Cardiac muscle cell (in vitro differentiated cells and primary cell): ENCODE measurements at regions not wholly inside any gene's neighbourhood (a gene's known extent, or its start where the extent isn't known, plus 50 kb on each side); places are given as distances from the start of the nearest gene placed in this dataset.
"Not testable (repeated sequence)": the region's sequence is repeated elsewhere in the genome, so short reads cannot be mapped to it uniquely, and the experiment has no call there.

Experiments used
- DNase-seq, 2 donors: peaks; one replicate each; pipeline versions ENCODE4 v3.0.0 to v3.0.0-alpha.2; 2010 to 2017; ENCODE audit warnings: low read depth in 1 of 2, low spot score in 1 of 2
- H3K27ac ChIP-seq: fragments of 200-600 bp; sonication (generic); 2 replicates; pipeline ENCODE4 v1.5.1; 2016
- H3K27me3 ChIP-seq: fragments of 200-600 bp; sonication (generic); 2 replicates; pipeline ENCODE4 v1.6.0; 2016; ENCODE audit warnings: control low read depth
- H3K36me3 ChIP-seq: fragments of 200-600 bp; sonication (generic); 2 replicates; pipeline ENCODE4 v1.5.1; 2016; ENCODE audit warnings: control low read depth
- H3K4me1 ChIP-seq: fragments of 200-600 bp; sonication (generic); 2 replicates; pipeline ENCODE4 v1.8.1; 2017; ENCODE audit warnings: low read depth, mild to moderate bottlenecking, mixed run types
- H3K4me3 ChIP-seq: fragments of 200-600 bp; sonication (generic); 2 replicates; pipeline ENCODE4 v1.5.1; 2016; ENCODE audit warnings: mild to moderate bottlenecking
- H3K9me3 ChIP-seq: fragments of 200-600 bp; sonication (generic); 2 replicates; pipeline ENCODE4 v1.5.1; 2017; ENCODE audit warnings: low read depth, mild to moderate bottlenecking, control low read depth
- TF ChIP-seq, protein P1 (sequence below): IDR thresholded peaks from 2 replicates; pipeline ENCODE4 v1.5.1; 2012; ENCODE audit warnings: low read depth, mild to moderate bottlenecking, low read length

DNA sequence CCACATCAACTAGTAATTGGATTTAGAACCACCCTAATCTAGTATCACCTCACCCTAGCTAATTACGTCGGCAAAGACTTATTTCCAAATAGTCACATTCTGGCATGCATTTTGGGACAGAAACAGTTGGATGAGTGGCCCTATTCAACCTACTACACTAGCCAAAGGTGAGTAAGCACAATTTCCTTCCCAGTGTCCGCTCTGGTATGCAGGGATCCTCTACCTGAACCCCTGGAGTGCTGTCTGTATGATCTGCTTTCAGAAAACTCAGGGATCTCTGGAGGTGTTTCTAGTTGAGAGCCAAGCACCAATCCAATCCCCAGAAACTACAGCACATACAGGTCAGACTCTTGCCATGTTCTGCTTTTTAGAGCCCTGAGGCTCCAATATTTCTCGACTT, 717.4 kb upstream of the MANEA start:
- no peak for DNase-seq
- Histone ChIP-seq H3K36me3 (no peaks in the 10 kb centered on the region), H3K4me1 (no peaks in the 10 kb centered on the region), H3K9me3 (no peaks in the 10 kb centered on the region), H3K27ac (no peak overlapping the region), H3K4me3 (no peak overlapping the region), H3K27me3 (no peaks in the 10 kb centered on the region)
- TF ChIP-seq, protein P1, sequence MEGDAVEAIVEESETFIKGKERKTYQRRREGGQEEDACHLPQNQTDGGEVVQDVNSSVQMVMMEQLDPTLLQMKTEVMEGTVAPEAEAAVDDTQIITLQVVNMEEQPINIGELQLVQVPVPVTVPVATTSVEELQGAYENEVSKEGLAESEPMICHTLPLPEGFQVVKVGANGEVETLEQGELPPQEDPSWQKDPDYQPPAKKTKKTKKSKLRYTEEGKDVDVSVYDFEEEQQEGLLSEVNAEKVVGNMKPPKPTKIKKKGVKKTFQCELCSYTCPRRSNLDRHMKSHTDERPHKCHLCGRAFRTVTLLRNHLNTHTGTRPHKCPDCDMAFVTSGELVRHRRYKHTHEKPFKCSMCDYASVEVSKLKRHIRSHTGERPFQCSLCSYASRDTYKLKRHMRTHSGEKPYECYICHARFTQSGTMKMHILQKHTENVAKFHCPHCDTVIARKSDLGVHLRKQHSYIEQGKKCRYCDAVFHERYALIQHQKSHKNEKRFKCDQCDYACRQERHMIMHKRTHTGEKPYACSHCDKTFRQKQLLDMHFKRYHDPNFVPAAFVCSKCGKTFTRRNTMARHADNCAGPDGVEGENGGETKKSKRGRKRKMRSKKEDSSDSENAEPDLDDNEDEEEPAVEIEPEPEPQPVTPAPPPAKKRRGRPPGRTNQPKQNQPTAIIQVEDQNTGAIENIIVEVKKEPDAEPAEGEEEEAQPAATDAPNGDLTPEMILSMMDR: no peak

DNA sequence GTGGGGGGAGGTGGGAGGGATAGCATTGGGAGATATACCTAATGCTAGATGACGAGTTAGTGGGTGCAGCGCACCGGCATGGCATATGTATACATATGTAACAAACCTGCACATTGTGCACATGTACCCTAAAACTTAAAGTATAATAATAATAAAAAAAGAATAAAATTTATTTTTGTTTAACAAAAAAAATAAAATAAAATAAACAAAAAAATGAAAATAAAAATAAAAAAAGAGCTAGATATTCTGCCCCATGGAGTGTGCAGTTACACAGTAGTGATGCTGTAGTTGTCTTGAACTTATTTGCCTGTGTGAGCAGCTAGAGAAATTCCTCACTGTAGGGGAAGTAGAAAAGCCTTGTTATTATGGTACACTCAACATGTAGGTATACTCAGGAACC, 720.3 kb upstream of the MANEA start:
- not testable (repeated sequence) for H3K27ac ChIP-seq, H3K4me1 ChIP-seq, H3K9me3 ChIP-seq

DNA sequence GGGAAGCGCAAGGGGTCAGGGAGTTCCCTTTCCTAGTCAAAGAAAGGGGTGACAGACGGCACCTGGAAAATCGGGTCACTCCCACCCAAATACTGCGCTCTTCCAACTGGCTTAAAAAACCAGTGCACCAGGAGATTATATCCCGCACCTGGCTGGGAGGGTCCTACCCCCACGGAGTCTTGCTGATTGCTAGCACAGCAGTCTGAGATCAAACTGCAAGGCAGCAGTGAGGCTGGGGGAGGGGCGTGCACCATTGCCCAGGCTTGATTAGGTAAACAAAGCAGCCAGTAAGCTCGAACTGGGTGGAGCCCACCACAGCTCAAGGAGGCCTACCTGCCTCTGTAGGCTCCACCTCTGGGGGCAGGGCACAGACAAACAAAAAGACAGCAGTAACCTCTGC, 726.0 kb upstream of the MANEA start:
- not testable (repeated sequence) for H3K4me1 ChIP-seq, DNase-seq, H3K4me3 ChIP-seq, H3K36me3 ChIP-seq, H3K9me3 ChIP-seq, H3K27me3 ChIP-seq, H3K27ac ChIP-seq

More for the DNA sequence above, 720.3 kb upstream of the MANEA start:
- DNase-seq, H3K27me3 ChIP-seq, H3K4me3 ChIP-seq, H3K36me3 ChIP-seq: not testable (repeated sequence)

GRCh38 chr6:94845742-94846141, 731.6 kb upstream of the MANEA start:
- no peak overlapping the region for H3K4me3 ChIP-seq
- H3K4me1 ChIP-seq: no peaks in the 10 kb centered on the region
- no peaks in the 10 kb centered on the region for H3K36me3 ChIP-seq
- TF ChIP-seq, protein P1: no peak
- H3K27me3 ChIP-seq: no peaks in the 10 kb centered on the region
- no peaks in the 10 kb centered on the region for H3K9me3 ChIP-seq
- no peak overlapping the region for H3K27ac ChIP-seq
- DNase-seq: no peak

DNA sequence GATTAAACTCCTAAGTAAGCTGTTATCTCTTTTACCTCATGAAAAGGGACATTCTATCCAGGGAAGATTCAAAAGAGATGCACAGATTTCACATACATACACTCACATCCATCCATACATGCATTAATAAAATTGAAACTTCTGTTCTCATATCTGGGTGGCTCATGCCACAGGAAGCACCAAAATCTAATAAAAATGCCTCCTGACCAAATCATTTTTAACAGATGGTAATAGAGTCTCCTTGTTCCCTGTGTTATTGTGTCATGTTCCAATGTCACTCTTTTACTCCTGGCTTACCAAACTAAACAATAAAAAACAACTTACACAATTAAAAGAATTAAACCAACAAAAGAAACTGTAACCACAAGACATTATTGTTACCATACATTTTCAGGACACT, 742.1 kb upstream of the MANEA start:
- TF ChIP-seq, protein P1: no peak

GRCh38 chr6:94813806-94814205, 763.5 kb upstream of the MANEA start:
- Histone ChIP-seq H3K36me3 (no peaks in the 10 kb centered on the region), H3K27ac (no peak overlapping the region), H3K27me3 (no peaks in the 10 kb centered on the region), H3K4me1 (no peaks in the 10 kb centered on the region), H3K4me3 (no peak overlapping the region), H3K9me3 (no peaks in the 10 kb centered on the region)
- TF ChIP-seq, protein P1: no peak
- DNase-seq: no peak

More for the DNA sequence above, 742.1 kb upstream of the MANEA start:
- H3K27me3 ChIP-seq: no peaks in the 10 kb centered on the region
- H3K4me1 ChIP-seq: no peaks in the 10 kb centered on the region
- H3K9me3 ChIP-seq: no peaks in the 10 kb centered on the region
- H3K36me3 ChIP-seq: no peaks in the 10 kb centered on the region
- H3K4me3 ChIP-seq: no peak overlapping the region
- no peak for DNase-seq
- H3K27ac ChIP-seq: no peak overlapping the region

DNA sequence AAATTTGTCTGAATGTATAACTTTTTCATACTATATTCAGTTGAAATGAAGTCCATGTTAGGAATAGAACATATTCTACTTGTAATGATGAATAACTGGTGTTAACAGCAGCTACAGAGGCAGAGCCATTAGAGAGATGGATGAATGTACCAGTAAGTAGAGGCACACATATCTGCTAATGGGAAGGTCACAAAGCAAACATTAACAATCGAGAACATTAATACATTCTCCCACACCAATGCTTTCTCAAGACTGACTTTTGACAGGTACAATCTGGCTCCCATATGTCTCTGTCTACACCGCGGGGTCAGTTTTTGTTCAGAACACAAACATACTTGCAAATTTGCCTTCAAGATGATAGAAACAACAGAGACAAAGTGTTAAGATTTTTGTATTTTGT, 776.0 kb upstream of the MANEA start:
- Histone ChIP-seq H3K27ac (no peak overlapping the region), H3K4me1 (no peaks in the 10 kb centered on the region), H3K9me3 (no peaks in the 10 kb centered on the region), H3K36me3 (no peaks in the 10 kb centered on the region), H3K27me3 (no peaks in the 10 kb centered on the region), H3K4me3 (no peak overlapping the region)
- no peak for DNase-seq
- TF ChIP-seq, protein P1: no peak
